Upper lobe of left lung (tissue), 6 donors: ENCODE measurements at regions not wholly inside any gene's neighbourhood (a gene's known extent, or its start where the extent isn't known, plus 50 kb on each side); places are given as distances from the start of the nearest gene placed in this dataset.

Experiments used
- ATAC-seq, 2 donors: fragments of 200-7000 bp; cut with Tn5 transposase; one replicate each; pipeline ENCODE4 v1.9.1; 2022; ENCODE audit warnings: mild to moderate bottlenecking in 2 of 2, moderate library complexity in 2 of 2; ENCODE audit not compliant: low FRiP score in 2 of 2
- DNase-seq, 2 donors: peaks; one replicate each; pipeline ENCODE4 v3.0.0-alpha.2; 2019 to 2020
- H3K27ac ChIP-seq, 4 donors: fragments of 200-600 bp; sonication (generic); one replicate each; pipeline ENCODE4 v1.5.1; 2016 to 2019
- H3K27me3 ChIP-seq, 4 donors: fragments of 200-600 bp; sonication (generic); one replicate each; pipeline ENCODE4 v1.5.1; 2017 to 2019
- H3K36me3 ChIP-seq, 4 donors: fragments of 200-600 bp; sonication (generic); one replicate each; pipeline ENCODE4 v1.5.1; 2016 to 2019
- H3K4me1 ChIP-seq, 4 donors: fragments of 200-600 bp; sonication (generic); one replicate each; pipeline ENCODE4 v1.5.1; 2018 to 2019
- H3K4me3 ChIP-seq, 4 donors: fragments of 200-600 bp; sonication (generic); one replicate each; pipeline ENCODE4 v1.5.1; 2017 to 2019; ENCODE audit warnings: mild to moderate bottlenecking in 2 of 4, moderate library complexity in 1 of 4
- H3K9me3 ChIP-seq, 4 donors: fragments of 200-600 bp; sonication (generic); one replicate each; pipeline ENCODE4 v1.5.1; 2018 to 2019
- EP300 ChIP-seq, 4 donors: sonication (generic); formaldehyde crosslinking; IDR thresholded peaks; one replicate each; pipeline ENCODE4 v1.5.1; 2017; ENCODE audit warnings: antibody characterized with exemption in 4 of 4, control low read depth in 2 of 4
- POLR2A ChIP-seq, 4 donors: fragments of 450-650 bp; IDR thresholded peaks; one replicate each; pipeline ENCODE4 v1.5.1; 2016 to 2017; ENCODE audit warnings: antibody characterized with exemption in 4 of 4, mild to moderate bottlenecking in 2 of 4
- POLR2AphosphoS5 ChIP-seq, 2 donors: sonication (generic); formaldehyde crosslinking; IDR thresholded peaks; one replicate each; pipeline ENCODE4 v1.5.1; 2017; ENCODE audit warnings: antibody characterized with exemption in 2 of 2
- WGBS, 2 donors: methylation state at CpG; one replicate each; pipeline ENCODE4 v1.1.5; 2017 to 2018; 5-methylcytosine and 5-hydroxymethylcytosine counted together
- TF ChIP-seq, protein P1 (sequence below), 6 experiments: fragments of 450-650 bp in 4 of 6; fragments of 200-600 bp in 2 of 6; sonication (generic) in 2 of 6; IDR thresholded peaks; one replicate each; pipeline ENCODE4 v1.5.1; 2016 to 2019; ENCODE audit warnings: antibody characterized with exemption in 6 of 6
- donor health status: DM: no; HTN: no; CAD: no; lungs with moderate emphysema.
- donor health status: DM: no; HTN: yes; CAD: no; lungs with severe emphysema.

DNA sequence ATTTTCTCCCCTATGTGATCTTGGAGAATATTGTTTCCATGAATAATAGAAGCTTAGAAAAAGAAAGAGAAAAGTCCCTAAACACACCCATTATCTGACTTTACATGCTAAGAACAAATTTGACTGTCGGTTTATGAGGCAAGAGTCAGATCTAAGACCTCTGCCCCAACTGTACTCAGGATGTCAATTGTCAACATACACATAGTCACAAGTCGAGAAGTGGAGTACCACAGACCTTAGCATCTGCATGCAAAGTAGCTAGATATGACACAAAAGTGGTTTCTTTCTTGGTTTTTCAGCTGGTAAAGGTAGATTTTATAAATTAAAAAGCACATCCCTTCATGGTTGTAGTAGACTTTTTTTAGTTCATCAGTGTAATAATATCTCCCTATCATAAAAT lies 97.2 kb upstream of the DPYD start:
- TF ChIP-seq POLR2A (IDR thresholded peaks at IDR 0.05) (no peak), POLR2AphosphoS5 (IDR thresholded peaks at IDR 0.05) (no peak), EP300 (IDR thresholded peaks at IDR 0.05) (no peak)
- TF ChIP-seq, protein P1, sequence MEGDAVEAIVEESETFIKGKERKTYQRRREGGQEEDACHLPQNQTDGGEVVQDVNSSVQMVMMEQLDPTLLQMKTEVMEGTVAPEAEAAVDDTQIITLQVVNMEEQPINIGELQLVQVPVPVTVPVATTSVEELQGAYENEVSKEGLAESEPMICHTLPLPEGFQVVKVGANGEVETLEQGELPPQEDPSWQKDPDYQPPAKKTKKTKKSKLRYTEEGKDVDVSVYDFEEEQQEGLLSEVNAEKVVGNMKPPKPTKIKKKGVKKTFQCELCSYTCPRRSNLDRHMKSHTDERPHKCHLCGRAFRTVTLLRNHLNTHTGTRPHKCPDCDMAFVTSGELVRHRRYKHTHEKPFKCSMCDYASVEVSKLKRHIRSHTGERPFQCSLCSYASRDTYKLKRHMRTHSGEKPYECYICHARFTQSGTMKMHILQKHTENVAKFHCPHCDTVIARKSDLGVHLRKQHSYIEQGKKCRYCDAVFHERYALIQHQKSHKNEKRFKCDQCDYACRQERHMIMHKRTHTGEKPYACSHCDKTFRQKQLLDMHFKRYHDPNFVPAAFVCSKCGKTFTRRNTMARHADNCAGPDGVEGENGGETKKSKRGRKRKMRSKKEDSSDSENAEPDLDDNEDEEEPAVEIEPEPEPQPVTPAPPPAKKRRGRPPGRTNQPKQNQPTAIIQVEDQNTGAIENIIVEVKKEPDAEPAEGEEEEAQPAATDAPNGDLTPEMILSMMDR (IDR thresholded peaks at IDR 0.05) = no peak
- Histone ChIP-seq H3K4me1 (no peaks in the 10 kb centered on the region), H3K9me3 (no peaks in the 10 kb centered on the region), H3K27ac (no peak overlapping the region), H3K27me3 (no peaks in the 10 kb centered on the region), H3K36me3 (no peaks in the 10 kb centered on the region), H3K4me3 (no peak overlapping the region)
- WGBS, 2 donors = 54 to 60% methylated on average over 2 of the region's 2 CpGs
- ATAC-seq (no peak), DNase-seq (no peak)

DNA sequence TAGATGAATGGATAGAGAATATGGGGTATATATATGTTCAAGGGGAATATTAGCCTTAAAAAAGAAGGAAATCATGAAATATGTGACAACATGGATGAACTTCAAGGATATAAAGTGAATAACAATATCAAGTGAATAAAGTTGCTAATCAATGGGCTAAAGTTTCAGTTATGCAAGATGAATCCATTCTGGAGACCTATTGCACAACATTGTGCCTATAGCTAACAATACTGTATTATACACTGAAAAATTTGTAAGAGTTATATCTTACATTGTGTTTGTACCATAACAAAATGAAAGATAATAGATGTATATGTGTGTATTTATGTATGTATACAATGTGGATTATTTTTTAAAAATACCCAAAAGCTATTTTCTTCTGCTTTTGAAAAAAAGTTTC lies 96.3 kb upstream of the DPYD start:
- no peaks in the 10 kb centered on the region for H3K9me3 ChIP-seq
- ATAC-seq (no peak), DNase-seq (no peak)
- H3K27ac ChIP-seq = no peak overlapping the region
- no peaks in the 10 kb centered on the region for H3K4me1 ChIP-seq
- no peaks in the 10 kb centered on the region for H3K27me3 ChIP-seq
- no peak for TF ChIP-seq EP300 (IDR thresholded peaks at IDR 0.05)
- no peak for TF ChIP-seq POLR2AphosphoS5 (IDR thresholded peaks at IDR 0.05)
- no peak for TF ChIP-seq POLR2A (IDR thresholded peaks at IDR 0.05)
- TF ChIP-seq, protein P1 (IDR thresholded peaks at IDR 0.05) = no peak
- no peaks in the 10 kb centered on the region for H3K36me3 ChIP-seq
- H3K4me3 ChIP-seq = no peak overlapping the region

DNA sequence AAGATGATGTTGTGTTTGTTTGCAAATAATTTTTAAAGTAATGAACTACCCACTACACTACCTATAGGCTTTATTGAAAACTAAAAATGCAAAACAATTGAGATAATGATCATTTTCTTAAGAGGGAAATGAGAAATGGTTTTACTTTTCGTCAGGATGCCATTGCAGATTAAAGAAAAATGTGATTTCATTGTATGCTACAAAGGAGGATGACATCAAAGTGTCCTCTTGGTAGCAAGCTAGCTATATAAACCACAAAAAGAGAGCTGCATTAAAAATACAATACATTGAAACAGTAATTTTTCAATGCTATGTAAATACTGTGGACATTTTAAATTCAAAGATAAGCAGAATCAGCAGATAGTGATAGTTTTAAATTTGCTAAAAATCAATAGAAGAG lies 87.5 kb upstream of the DPYD start:
- ATAC-seq (no peak), DNase-seq (no peak)
- Histone ChIP-seq H3K9me3 (no peaks in the 10 kb centered on the region), H3K27ac (no peak overlapping the region), H3K27me3 (no peaks in the 10 kb centered on the region), H3K36me3 (no peaks in the 10 kb centered on the region), H3K4me3 (no peak overlapping the region), H3K4me1 (no peaks in the 10 kb centered on the region)
- TF ChIP-seq POLR2AphosphoS5 (IDR thresholded peaks at IDR 0.05) = no peak
- no peak for TF ChIP-seq POLR2A (IDR thresholded peaks at IDR 0.05)
- TF ChIP-seq EP300 (IDR thresholded peaks at IDR 0.05) = no peak
- TF ChIP-seq, protein P1 (IDR thresholded peaks at IDR 0.05) = no peak
- 57 to 67% methylated on average over 1 of the region's 1 CpG for WGBS, 2 donors

DNA sequence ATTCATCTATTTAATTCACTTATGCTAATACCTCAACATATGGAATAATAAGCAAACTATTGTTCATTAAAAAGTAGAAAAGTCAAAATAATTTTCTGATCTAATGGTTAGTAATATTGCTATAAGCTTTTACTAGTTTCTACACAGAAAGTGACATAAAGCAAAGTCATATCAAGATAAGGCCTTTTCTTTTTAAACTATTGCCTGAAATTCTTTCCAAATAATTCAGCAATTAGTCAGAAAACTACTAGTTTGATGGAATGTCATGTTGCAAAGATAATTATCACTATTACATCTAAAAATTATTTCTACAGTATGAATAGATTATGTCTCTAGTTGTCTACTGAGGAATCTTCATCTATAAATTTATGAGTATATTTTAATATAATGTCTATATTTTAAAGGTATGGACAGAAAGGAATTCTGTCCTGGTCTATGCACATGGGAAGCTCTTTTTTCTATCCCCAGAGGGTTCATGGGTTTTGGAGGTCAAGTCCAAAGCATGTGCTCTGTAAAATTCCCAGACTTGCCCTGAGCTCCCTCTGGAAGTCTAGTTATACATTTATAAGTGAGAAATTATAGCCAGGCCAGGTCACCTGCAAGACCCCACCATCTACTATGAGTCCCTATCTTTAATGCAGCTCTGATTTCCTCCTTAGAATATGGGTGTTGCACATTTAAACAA lies 84.6 kb upstream of the DPYD start:
- H3K27ac ChIP-seq = no peak overlapping the region
- no peaks in the 10 kb centered on the region for H3K9me3 ChIP-seq
- ATAC-seq = no peak
- H3K4me3 ChIP-seq = no peak overlapping the region
- H3K27me3 ChIP-seq = no peaks in the 10 kb centered on the region
- no peak for TF ChIP-seq POLR2AphosphoS5 (IDR thresholded peaks at IDR 0.05)
- TF ChIP-seq EP300 (IDR thresholded peaks at IDR 0.05) = no peak
- TF ChIP-seq POLR2A (IDR thresholded peaks at IDR 0.05) = no peak
- TF ChIP-seq, protein P1 (IDR thresholded peaks at IDR 0.05) = no peak
- H3K36me3 ChIP-seq = no peaks in the 10 kb centered on the region
- H3K4me1 ChIP-seq = no peaks in the 10 kb centered on the region
- no peak for DNase-seq

DNA sequence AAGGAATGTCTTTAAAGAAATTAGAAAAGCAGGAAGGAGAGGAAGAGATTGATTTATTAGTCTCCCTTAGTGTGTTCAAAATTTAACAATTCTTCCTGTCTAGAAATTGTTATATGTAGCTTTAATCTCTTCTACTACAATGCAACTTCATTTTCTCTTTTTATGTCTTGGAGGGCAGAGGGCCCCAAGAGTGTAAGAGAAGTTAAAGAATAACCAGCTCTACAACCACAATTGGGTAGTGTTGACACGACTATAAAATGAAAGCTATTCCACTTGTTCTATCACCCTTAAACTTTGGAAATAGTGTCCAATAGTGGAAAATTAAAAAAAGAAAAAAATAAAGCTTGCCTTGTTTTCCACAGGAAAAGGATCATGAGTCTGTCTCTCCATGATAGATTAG lies 82.6 kb upstream of the DPYD start:
- Histone ChIP-seq H3K27ac (no peak overlapping the region), H3K4me3 (no peak overlapping the region), H3K27me3 (no peaks in the 10 kb centered on the region), H3K9me3 (no peaks in the 10 kb centered on the region), H3K4me1 (no peaks in the 10 kb centered on the region), H3K36me3 (no peaks in the 10 kb centered on the region)
- DNase-seq = no peak
- 30 to 49% methylated on average over 1 of the region's 1 CpG for WGBS, 2 donors
- TF ChIP-seq, protein P1 (IDR thresholded peaks at IDR 0.05) = no peak
- TF ChIP-seq POLR2A (IDR thresholded peaks at IDR 0.05) (no peak), POLR2AphosphoS5 (IDR thresholded peaks at IDR 0.05) (no peak), EP300 (IDR thresholded peaks at IDR 0.05) (no peak)
- ATAC-seq = no peak
